ENCODE measurements at regions not wholly inside any gene's neighbourhood (a gene's known extent, or its start where the extent isn't known, plus 50 kb on each side); places are given as distances from the start of the nearest gene placed in this dataset.

DNA sequence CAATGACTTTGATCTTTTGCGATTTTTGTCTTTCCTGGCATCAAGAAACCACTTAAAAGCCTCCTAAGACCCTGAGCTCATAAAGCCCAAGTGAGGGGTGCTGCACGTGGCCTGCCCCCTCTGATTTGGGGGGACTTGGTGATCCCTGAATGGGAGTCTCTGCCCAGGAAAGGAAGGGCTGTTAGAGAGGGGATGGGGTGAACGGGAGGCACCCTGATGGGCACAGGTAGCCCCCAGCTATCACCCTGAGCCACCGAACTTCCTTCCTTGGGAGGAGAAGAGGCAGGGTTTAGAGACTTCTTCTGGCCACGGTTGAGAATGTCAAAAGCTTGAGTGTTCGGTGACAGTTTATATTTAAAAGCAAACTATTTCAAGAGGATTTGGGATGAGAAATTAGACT, 305.5 kb downstream of the ZNF536 start:
- Histone ChIP-seq H3K27ac (ENCODE audit: low read depth, low read length) (no peak overlapping the region), H4K5ac (ENCODE audit: insufficient read length, low read depth, low read length) (no peak overlapping the region), H3K23ac (ENCODE audit: insufficient read length) (no peak overlapping the region), H3K4me1 (replicated peaks in 1 of 4; ENCODE audit: control insufficient read depth in 3 of 4, insufficient read depth in 4 of 4, low read length in 3 of 4) (no peaks in the 10 kb centered on the region), H2BK120ac (replicated peaks; ENCODE audit: low read depth, low read length) (no peak overlapping the region), H3K9me3 (ENCODE audit: insufficient read depth in 2 of 2, low read depth in 1 of 2, low read length in 1 of 2) (no peaks in the 10 kb centered on the region), H3K79me1 (ENCODE audit: low read depth, low read length) (no peaks in the 10 kb centered on the region), H2BK5ac (ENCODE audit: low read depth, low read length) (no peak overlapping the region), H3K27me3 (replicated peaks in 1 of 4; ENCODE audit: control insufficient read depth in 3 of 4, extremely low read depth in 1 of 4, insufficient read depth in 3 of 4, low read length in 3 of 4) (no peaks in the 10 kb centered on the region), H3K14ac (ENCODE audit: insufficient read length) (no peak overlapping the region), H2AK5ac (ENCODE audit: low read depth, low read length) (no peak overlapping the region), H3K23me2 (ENCODE audit: low read depth, low read length) (no peaks in the 10 kb centered on the region), H3K79me2 (ENCODE audit: control insufficient read depth in 1 of 2, insufficient read depth in 2 of 2, low read length in 2 of 2) (no peaks in the 10 kb centered on the region), H2AFZ (ENCODE audit: low read length) (no peak overlapping the region), H3K18ac (ENCODE audit: extremely low read depth, low read length) (no peak overlapping the region), H4K8ac (ENCODE audit: extremely low read depth, insufficient read depth, low read length) (no peak overlapping the region), H3K4ac (replicated peaks; ENCODE audit: insufficient read length, low read depth, low read length) (no peak overlapping the region), H4K91ac (replicated peaks; ENCODE audit: insufficient read length, low read length) (no peak overlapping the region), H3K4me3 (ENCODE audit: extremely low read depth in 1 of 4, insufficient read depth in 2 of 4, low read depth in 3 of 4, low read length in 4 of 4) (no peak overlapping the region), H2BK20ac (ENCODE audit: low read length) (no peak overlapping the region), H2BK15ac (ENCODE audit: low read length) (no peak overlapping the region), H3K56ac (replicated peaks; ENCODE audit: insufficient read length, low read depth, low read length) (no peak overlapping the region), H2BK12ac (ENCODE audit: low read depth, low read length) (no peak overlapping the region), H3K4me2 (ENCODE audit: insufficient read depth in 1 of 2, low read depth in 2 of 2, low read length in 2 of 2) (no peak overlapping the region), H3K36me3 (ENCODE audit: control insufficient read depth in 2 of 4, insufficient read depth in 4 of 4, low read length in 3 of 4) (no peaks in the 10 kb centered on the region), H4K20me1 (replicated peaks in 1 of 2; ENCODE audit: control insufficient read depth in 1 of 2, insufficient read depth in 2 of 2, low read length in 2 of 2) (no peaks in the 10 kb centered on the region), H3K9ac (replicated peaks in 1 of 4; ENCODE audit: extremely low read depth in 1 of 4, low read depth in 3 of 4, low read length in 3 of 4) (no peak overlapping the region)
- POLR2A ChIA-PET (ENCODE audit: partially characterized antibody): interaction anchor here (0.6 kb wide), 1 partner anchor 193 kb away, joined by 3 read pairs; no protein-coding TSS in a partner anchor
- CTCF ChIA-PET (ENCODE audit: partially characterized antibody): interaction anchor here (0.8 to 3.9 kb wide), 6 partner anchors 10 to 377 kb away, joined by 3 to 44 read pairs (median 4); no protein-coding TSS in a partner anchor
- TF ChIP-seq TBP (IDR thresholded peaks at IDR 0.05; ENCODE audit: low read depth, low read length) (no peak), ASH2L (IDR thresholded peaks at IDR 0.05; ENCODE audit: low read length) (no peak), BACH1 (IDR thresholded peaks at IDR 0.05; ENCODE audit: low read length) (no peak), KDM5A (IDR thresholded peaks at IDR 0.05; ENCODE audit: low read length) (no peak), CBX5 (IDR thresholded peaks at IDR 0.05; ENCODE audit: low read depth, low read length) (no peak), FOSL1 (IDR thresholded peaks at IDR 0.05; ENCODE audit: insufficient read depth, low read depth, low read length) (no peak), GTF2F1 (IDR thresholded peaks at IDR 0.05; ENCODE audit: borderline replicate concordance, low read depth, low read length) (no peak), SIX5 (IDR thresholded peaks at IDR 0.05; ENCODE audit: low read depth, low read length) (no peak), KDM1A (IDR thresholded peaks at IDR 0.05; ENCODE audit: borderline replicate concordance, low read length) (no peak)
- TF ChIP-seq, protein P1, sequence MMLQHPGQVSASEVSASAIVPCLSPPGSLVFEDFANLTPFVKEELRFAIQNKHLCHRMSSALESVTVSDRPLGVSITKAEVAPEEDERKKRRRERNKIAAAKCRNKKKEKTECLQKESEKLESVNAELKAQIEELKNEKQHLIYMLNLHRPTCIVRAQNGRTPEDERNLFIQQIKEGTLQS (IDR thresholded peaks at IDR 0.05; ENCODE audit: insufficient read depth, low read depth, low read length): no peak
- DNase-seq (ENCODE audit: low read depth in 1 of 2, low spot score in 2 of 2) (no peak), FAIRE-seq (no peak)
- WGBS, 2 experiments (ENCODE audit: extremely low coverage in 1 of 2, insufficient coverage in 1 of 2, insufficient read length in 1 of 2, insufficient replicate concordance in 2 of 2, low coverage in 1 of 2, low lambda C conversion rate in 2 of 2, missing lambda C conversion rate in 1 of 2): 72% methylated on average over 6 of the region's 6 CpGs; no CpG with 5 or more reads in 1 of the 2 experiments
